ENCODE measurements at regions not wholly inside any gene's neighbourhood (a gene's known extent, or its start where the extent isn't known, plus 50 kb on each side); places are given as distances from the start of the nearest gene placed in this dataset.

- DNase-seq (ENCODE audit: low spot score), result peak; percentile 69
- TF ChIP-seq, protein P1, sequence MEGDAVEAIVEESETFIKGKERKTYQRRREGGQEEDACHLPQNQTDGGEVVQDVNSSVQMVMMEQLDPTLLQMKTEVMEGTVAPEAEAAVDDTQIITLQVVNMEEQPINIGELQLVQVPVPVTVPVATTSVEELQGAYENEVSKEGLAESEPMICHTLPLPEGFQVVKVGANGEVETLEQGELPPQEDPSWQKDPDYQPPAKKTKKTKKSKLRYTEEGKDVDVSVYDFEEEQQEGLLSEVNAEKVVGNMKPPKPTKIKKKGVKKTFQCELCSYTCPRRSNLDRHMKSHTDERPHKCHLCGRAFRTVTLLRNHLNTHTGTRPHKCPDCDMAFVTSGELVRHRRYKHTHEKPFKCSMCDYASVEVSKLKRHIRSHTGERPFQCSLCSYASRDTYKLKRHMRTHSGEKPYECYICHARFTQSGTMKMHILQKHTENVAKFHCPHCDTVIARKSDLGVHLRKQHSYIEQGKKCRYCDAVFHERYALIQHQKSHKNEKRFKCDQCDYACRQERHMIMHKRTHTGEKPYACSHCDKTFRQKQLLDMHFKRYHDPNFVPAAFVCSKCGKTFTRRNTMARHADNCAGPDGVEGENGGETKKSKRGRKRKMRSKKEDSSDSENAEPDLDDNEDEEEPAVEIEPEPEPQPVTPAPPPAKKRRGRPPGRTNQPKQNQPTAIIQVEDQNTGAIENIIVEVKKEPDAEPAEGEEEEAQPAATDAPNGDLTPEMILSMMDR (IDR thresholded peaks at IDR 0.05), result no peak
- Histone ChIP-seq H3K27ac (no peak overlapping the region), H3K4me3 (no peak overlapping the region)
These were observed 59.1 kb upstream of the PPP2R2D start for GRCh38 chr10:131841661-131842139.

DNA sequence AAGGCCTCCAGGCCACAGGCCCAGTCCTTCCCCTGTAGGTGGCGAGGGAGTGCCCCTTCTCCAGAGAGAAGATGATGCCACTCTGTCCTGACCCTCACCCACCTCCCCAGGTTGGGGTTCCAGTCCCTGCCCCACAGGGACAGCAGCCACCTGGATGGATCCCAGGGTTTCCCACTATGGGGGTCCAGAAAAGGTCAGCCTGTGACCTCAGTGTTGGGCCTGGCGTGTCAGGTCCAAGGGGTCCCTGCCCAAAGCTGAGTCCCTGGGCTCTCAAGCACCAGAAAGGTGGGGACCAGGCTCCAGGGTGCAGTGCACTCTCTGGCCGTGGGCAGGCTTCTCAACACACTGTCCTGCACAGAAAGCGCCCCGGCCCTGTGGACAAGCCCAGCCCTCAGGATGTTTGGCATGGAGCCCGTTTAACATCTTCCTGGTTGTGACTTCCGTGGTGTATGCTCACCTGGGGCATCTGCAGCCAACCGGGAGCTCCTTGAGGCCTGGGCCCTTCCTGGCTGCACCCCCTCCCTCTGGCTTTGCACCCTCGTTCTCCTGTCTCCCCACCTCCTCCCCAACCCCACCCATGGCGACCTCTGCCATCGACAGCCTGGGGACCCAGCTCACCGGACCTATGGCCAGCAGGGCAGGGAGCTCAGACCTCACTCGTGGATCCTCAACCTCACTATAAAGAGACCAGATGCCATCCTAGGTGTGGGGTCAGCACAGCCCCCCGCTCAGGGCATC, 58.3 kb upstream of the PPP2R2D start:
- H3K4me3 ChIP-seq, result no peak overlapping the region
- DNase-seq (ENCODE audit: low spot score), result peak; percentile 56

GRCh38 chr10:131843089-131843595, 57.7 kb upstream of the PPP2R2D start:
- TF ChIP-seq, protein P1 (IDR thresholded peaks at IDR 0.05), result no peak
- H3K27ac ChIP-seq, result no peak overlapping the region
- H3K4me3 ChIP-seq, result no peak overlapping the region
- DNase-seq (ENCODE audit: low spot score), result peak; percentile 43

More for the DNA sequence above, 58.3 kb upstream of the PPP2R2D start:
- TF ChIP-seq, protein P1 (IDR thresholded peaks at IDR 0.05), result no peak
- no peak overlapping the region for H3K27ac ChIP-seq

DNA sequence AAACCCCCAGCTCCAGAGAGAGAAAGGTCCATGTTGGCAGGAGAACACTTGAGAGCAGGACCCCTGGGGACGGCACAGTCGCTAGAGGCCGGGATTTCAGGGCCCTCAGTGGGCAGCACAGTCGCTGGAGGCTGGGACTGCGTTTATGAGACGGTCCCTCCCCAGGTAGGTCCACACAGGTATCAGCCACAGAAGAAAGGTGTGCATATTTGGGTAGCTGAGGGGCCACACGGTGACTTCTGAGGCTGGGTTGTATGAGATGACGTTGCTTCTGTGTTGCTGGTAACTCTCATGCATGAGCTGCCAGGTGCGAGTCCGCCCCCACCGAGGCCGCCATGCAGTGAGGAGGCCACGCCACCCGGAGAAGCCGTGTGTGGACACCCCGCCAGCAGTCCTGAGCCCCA, 56.9 kb upstream of the PPP2R2D start:
- no peak overlapping the region for H3K27ac ChIP-seq
- peak; percentile 62 for DNase-seq (ENCODE audit: low spot score)

DNA sequence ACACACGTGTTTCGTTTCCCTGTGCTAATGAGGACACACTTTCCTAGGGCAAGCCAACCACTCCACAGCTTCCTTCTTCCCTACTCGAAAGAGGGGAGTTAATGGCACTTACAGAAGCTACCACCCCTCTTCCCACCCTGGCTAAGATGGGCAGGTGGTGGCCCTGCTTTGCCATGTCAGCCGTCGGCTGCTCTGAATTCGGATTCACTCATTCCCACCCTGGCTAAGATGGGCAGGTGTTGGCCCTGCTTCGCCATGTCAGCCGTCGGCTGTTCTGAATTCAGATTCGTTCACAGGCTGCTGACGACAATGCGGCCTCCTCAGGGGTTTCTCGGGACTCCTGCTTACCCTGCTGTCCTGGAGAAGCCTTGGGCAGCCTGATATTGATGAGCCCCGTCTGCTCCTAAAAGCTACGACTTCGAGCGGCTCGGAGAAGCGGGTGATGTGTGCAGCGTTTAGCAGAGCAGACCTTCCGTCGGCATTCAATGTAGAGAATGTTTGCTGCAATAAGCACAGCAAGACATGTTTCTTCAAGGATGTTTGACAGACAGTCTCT, 56.2 kb upstream of the PPP2R2D start:
- TF ChIP-seq, protein P1 (IDR thresholded peaks at IDR 0.05), result no peak
- Histone ChIP-seq H3K27ac (no peak overlapping the region), H3K4me3 (no peak overlapping the region)
- DNase-seq (ENCODE audit: low spot score), result peak; percentile 49

More for the DNA sequence above, 56.9 kb upstream of the PPP2R2D start:
- TF ChIP-seq, protein P1 (IDR thresholded peaks at IDR 0.05), result no peak
- H3K4me3 ChIP-seq, result no peak overlapping the region

DNA sequence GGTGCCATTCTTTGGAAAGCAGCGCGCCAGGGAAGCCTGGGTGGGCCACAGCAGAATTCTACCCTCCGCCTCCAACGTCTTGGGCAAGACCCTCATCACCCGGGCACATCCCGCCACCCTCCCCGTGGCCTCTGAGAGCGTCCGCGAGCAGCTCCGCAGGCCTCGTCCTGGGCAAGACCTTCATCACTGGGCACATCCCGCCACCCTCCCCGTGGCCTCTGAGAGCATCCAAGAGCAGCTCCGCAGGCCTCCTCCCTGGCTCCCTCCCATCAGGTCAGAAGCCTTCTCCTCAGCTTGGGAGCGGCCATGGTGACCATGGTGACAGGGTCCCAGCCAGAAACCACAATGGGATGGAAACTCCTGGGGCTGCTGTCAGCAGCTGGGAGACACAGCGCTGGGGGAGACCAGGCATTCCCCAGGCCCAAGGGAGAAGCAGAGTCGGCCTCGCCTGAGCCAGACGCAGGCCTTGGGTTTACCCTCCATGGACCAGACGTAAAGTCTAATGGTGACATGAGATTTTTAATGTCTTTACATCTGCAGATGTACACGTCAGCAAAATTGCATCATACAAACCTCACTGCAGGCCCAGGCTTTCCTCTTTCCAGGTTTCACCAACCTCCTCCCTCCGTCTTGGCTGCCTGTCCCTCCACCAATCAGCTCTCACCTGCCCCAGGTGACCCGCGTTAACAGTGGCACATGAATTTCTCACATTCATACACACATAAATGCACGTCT, 55.1 kb upstream of the PPP2R2D start:
- TF ChIP-seq, protein P1 (IDR thresholded peaks at IDR 0.05), result no peak
- peak; percentile 26 for DNase-seq (ENCODE audit: low spot score)
- no peak overlapping the region for H3K27ac ChIP-seq
- no peak overlapping the region for H3K4me3 ChIP-seq
